K562 (cell line): ENCODE measurements at regions not wholly inside any gene's neighbourhood (a gene's known extent, or its start where the extent isn't known, plus 50 kb on each side); places are given as distances from the start of the nearest gene placed in this dataset.

ENCODE experiments used
- CHD1 ChIP-seq: fragments of 200-600 bp; sonication (generic); IDR thresholded peaks from one replicate; pipeline ENCODE4 v1.6.1; 2012; ENCODE audit warnings: mild to moderate bottlenecking, moderate library complexity, low read length, inconsistent platforms
- DMBX1 ChIP-seq: fragments of 250-450 bp; sonication (Bioruptor Pico); IDR thresholded peaks from 2 replicates; pipeline ENCODE4 v1.8.0; 2022; ENCODE audit warnings: inconsistent platforms, mild to moderate bottlenecking, moderate library complexity, borderline replicate concordance
- GTF2A2 ChIP-seq: IDR thresholded peaks from 2 replicates; pipeline ENCODE4 v1.6.1; 2016; ENCODE audit warnings: mild to moderate bottlenecking, missing genetic modification characterization, missing compliant biosample characterization
- GTF2F1 ChIP-seq: IDR thresholded peaks from 2 replicates; pipeline ENCODE4 v1.6.1; 2011; ENCODE audit warnings: low read depth, low read length, improper control_type of control experiment
- KDM1A ChIP-seq, 2 experiments: fragments of 450-650 bp; IDR thresholded peaks; 2 replicates each; pipeline ENCODE4 v1.6.1; 2016; ENCODE audit warnings: mild to moderate bottlenecking in 2 of 2
- OTX1 ChIP-seq: fragments of 450-650 bp; formaldehyde crosslinking; IDR thresholded peaks from 2 replicates; pipeline ENCODE4 v1.4.0; 2022; ENCODE audit warnings: mild to moderate bottlenecking
- PTTG1 ChIP-seq: fragments of 450-650 bp; IDR thresholded peaks from 2 replicates; pipeline ENCODE4 v1.6.1; 2016; ENCODE audit warnings: low read depth, mild to moderate bottlenecking, missing genetic modification characterization, missing compliant biosample characterization
- SMARCA4 ChIP-seq: fragments of 450-650 bp; IDR thresholded peaks from 2 replicates; pipeline ENCODE4 v1.6.1; 2016
- TOE1 ChIP-seq, 2 experiments: fragments of 450-650 bp in 1 of 2; sonication (generic) in 1 of 2; formaldehyde crosslinking in 1 of 2; IDR thresholded peaks; 2 replicates each; pipeline versions ENCODE4 v1.7.1 to v1.8.0; 2016 to 2022; ENCODE audit warnings: borderline replicate concordance in 2 of 2, mild to moderate bottlenecking in 2 of 2, antibody characterized with exemption in 1 of 2, inconsistent platforms in 1 of 2, low read depth in 1 of 2, missing genetic modification reagents in 1 of 2, moderate library complexity in 1 of 2
- TRIM24 ChIP-seq, 2 experiments: fragments of 450-650 bp; IDR thresholded peaks; 2 replicates each; pipeline ENCODE4 v1.6.1; 2016
- ZZZ3 ChIP-seq: fragments of 450-650 bp; IDR thresholded peaks from 2 replicates; pipeline ENCODE4 v1.6.1; 2016; ENCODE audit warnings: antibody characterized with exemption, mild to moderate bottlenecking, moderate library complexity
- TF ChIP-seq, protein P1 (sequence below): fragments of 450-650 bp; IDR thresholded peaks from one replicate; pipeline ENCODE4 v1.6.1; 2018; ENCODE audit warnings: mild to moderate bottlenecking, moderate library complexity; ENCODE audit not compliant: partially characterized antibody
- TF ChIP-seq, protein P2 (sequence below): sonication (generic); formaldehyde crosslinking; IDR thresholded peaks from 2 replicates; pipeline ENCODE4 v1.8.1; 2023; ENCODE audit warnings: mild to moderate bottlenecking, missing genetic modification reagents
- TF ChIP-seq, protein P3 (sequence below): fragments of 200-800 bp; sonication (Bioruptor generic); IDR thresholded peaks from 2 replicates; pipeline ENCODE4 v1.6.1; 2016; ENCODE audit warnings: missing genetic modification characterization, missing compliant biosample characterization
- TF ChIP-seq, protein P4 (sequence below): sonication (generic); formaldehyde crosslinking; IDR thresholded peaks from 2 replicates; pipeline ENCODE4 v1.8.0; 2022; ENCODE audit warnings: mild to moderate bottlenecking, low read depth, missing genetic modification reagents
- TF ChIP-seq, protein P5 (sequence below): fragments of 450-650 bp; formaldehyde crosslinking; IDR thresholded peaks from 2 replicates; pipeline ENCODE4 v1.4.0; 2022; ENCODE audit warnings: missing genetic modification characterization

DNA sequence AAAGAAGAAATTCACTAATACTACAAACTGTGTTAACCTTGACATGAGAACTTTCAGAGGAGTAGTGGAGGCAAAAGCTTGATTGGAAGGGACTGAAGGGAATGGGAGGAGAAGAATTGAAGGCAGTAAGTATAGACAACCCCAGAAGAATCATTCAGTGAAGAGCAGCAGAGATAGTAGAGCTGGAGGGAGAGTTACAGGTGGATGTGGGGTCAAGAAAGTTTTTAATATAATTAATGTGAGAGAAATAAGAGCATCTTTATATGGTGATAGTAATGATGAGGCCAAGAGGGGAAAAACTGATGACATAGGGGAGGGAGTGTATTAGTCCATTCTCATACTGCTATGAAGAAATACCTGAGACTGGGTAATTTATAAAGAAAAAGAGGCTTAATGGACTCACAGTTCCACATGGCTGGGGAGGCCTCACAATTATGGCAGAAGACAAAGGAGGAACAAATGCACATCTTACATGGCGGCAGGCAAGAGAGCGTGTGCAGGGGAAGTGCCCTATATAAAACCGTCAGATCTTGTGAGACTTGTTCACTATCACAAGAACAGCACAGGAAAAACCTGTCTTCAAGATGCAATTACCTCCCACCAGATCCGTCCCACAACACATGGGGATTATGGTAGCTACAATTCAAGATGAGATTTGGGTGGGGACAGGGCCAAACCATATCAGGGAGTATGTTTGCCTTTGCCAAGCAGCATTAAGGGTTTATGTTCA, 88.3 kb upstream of the PIK3CG start (continued):
- TF ChIP-seq, protein P1, sequence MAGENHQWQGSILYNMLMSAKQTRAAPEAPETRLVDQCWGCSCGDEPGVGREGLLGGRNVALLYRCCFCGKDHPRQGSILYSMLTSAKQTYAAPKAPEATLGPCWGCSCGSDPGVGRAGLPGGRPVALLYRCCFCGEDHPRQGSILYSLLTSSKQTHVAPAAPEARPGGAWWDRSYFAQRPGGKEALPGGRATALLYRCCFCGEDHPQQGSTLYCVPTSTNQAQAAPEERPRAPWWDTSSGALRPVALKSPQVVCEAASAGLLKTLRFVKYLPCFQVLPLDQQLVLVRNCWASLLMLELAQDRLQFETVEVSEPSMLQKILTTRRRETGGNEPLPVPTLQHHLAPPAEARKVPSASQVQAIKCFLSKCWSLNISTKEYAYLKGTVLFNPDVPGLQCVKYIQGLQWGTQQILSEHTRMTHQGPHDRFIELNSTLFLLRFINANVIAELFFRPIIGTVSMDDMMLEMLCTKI = no peak
- TF ChIP-seq DMBX1 (no peak), KDM1A (IDR thresholded peaks at IDR 0.05) (no peak; a peak in 1 of 4 replicates), TRIM24 (IDR thresholded peaks at IDR 0.05) (peak in 1 of 2 experiments; percentile 56; a peak in 1 of 4 replicates), PTTG1 (tag) (no peak), GTF2A2 (tag) (no peak), OTX1 (peak; percentile 84; the same call in 1 of the 2 replicates), SMARCA4 (peak; percentile 22; the same call in 1 of the 2 replicates), ZZZ3 (no peak), CHD1 (no peak), GTF2F1 (no peak), TOE1 (IDR thresholded peaks at IDR 0.05; ENCODE audit: borderline replicate concordance) (no peak), TOE1 (CRISPR knock-in tag; IDR thresholded peaks at IDR 0.05; ENCODE audit: borderline replicate concordance, low read depth) (peak; percentile 64; the same call in 1 of the 2 replicates)
- TF ChIP-seq, protein P2, sequence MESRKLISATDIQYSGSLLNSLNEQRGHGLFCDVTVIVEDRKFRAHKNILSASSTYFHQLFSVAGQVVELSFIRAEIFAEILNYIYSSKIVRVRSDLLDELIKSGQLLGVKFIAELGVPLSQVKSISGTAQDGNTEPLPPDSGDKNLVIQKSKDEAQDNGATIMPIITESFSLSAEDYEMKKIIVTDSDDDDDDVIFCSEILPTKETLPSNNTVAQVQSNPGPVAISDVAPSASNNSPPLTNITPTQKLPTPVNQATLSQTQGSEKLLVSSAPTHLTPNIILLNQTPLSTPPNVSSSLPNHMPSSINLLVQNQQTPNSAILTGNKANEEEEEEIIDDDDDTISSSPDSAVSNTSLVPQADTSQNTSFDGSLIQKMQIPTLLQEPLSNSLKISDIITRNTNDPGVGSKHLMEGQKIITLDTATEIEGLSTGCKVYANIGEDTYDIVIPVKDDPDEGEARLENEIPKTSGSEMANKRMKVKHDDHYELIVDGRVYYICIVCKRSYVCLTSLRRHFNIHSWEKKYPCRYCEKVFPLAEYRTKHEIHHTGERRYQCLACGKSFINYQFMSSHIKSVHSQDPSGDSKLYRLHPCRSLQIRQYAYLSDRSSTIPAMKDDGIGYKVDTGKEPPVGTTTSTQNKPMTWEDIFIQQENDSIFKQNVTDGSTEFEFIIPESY (CRISPR knock-in tag) = peak; percentile 98
- TF ChIP-seq, protein P3, sequence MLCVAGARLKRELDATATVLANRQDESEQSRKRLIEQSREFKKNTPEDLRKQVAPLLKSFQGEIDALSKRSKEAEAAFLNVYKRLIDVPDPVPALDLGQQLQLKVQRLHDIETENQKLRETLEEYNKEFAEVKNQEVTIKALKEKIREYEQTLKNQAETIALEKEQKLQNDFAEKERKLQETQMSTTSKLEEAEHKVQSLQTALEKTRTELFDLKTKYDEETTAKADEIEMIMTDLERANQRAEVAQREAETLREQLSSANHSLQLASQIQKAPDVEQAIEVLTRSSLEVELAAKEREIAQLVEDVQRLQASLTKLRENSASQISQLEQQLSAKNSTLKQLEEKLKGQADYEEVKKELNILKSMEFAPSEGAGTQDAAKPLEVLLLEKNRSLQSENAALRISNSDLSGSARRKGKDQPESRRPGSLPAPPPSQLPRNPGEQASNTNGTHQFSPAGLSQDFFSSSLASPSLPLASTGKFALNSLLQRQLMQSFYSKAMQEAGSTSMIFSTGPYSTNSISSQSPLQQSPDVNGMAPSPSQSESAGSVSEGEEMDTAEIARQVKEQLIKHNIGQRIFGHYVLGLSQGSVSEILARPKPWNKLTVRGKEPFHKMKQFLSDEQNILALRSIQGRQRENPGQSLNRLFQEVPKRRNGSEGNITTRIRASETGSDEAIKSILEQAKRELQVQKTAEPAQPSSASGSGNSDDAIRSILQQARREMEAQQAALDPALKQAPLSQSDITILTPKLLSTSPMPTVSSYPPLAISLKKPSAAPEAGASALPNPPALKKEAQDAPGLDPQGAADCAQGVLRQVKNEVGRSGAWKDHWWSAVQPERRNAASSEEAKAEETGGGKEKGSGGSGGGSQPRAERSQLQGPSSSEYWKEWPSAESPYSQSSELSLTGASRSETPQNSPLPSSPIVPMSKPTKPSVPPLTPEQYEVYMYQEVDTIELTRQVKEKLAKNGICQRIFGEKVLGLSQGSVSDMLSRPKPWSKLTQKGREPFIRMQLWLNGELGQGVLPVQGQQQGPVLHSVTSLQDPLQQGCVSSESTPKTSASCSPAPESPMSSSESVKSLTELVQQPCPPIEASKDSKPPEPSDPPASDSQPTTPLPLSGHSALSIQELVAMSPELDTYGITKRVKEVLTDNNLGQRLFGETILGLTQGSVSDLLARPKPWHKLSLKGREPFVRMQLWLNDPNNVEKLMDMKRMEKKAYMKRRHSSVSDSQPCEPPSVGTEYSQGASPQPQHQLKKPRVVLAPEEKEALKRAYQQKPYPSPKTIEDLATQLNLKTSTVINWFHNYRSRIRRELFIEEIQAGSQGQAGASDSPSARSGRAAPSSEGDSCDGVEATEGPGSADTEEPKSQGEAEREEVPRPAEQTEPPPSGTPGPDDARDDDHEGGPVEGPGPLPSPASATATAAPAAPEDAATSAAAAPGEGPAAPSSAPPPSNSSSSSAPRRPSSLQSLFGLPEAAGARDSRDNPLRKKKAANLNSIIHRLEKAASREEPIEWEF (CRISPR knock-in tag) = no peak
- TF ChIP-seq, protein P4, sequence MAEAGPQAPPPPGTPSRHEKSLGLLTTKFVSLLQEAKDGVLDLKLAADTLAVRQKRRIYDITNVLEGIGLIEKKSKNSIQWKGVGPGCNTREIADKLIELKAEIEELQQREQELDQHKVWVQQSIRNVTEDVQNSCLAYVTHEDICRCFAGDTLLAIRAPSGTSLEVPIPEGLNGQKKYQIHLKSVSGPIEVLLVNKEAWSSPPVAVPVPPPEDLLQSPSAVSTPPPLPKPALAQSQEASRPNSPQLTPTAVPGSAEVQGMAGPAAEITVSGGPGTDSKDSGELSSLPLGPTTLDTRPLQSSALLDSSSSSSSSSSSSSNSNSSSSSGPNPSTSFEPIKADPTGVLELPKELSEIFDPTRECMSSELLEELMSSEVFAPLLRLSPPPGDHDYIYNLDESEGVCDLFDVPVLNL (CRISPR knock-in tag) = peak; percentile 70; the same call in 1 of the 2 replicates
- TF ChIP-seq, protein P5, sequence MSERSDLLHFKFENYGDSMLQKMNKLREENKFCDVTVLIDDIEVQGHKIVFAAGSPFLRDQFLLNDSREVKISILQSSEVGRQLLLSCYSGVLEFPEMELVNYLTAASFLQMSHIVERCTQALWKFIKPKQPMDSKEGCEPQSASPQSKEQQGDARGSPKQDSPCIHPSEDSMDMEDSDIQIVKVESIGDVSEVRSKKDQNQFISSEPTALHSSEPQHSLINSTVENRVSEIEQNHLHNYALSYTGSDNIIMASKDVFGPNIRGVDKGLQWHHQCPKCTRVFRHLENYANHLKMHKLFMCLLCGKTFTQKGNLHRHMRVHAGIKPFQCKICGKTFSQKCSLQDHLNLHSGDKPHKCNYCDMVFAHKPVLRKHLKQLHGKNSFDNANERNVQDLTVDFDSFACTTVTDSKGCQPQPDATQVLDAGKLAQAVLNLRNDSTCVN = peak; percentile 89; the same call in 1 of the 2 replicates
